ENCODE measurements at regions not wholly inside any gene's neighbourhood (a gene's known extent, or its start where the extent isn't known, plus 50 kb on each side); places are given as distances from the start of the nearest gene placed in this dataset.

GRCh38 chr20:52402514-52402913, 210.9 kb upstream of the ZFP64 start:
- Histone ChIP-seq H3K36me3 (ENCODE audit: control insufficient read depth in 1 of 2, insufficient read depth in 2 of 2, low read length in 2 of 2) (no peaks in the 10 kb centered on the region), H3K27ac (ENCODE audit: low read depth, low read length) (no peak overlapping the region), H3K4me3 (replicated peaks in 1 of 2; ENCODE audit: low read depth in 1 of 2, low read length in 2 of 2) (no peak overlapping the region), H3K9ac (ENCODE audit: low read length) (no peak overlapping the region), H3K4me2 (ENCODE audit: low read length) (no peak overlapping the region), H3K79me2 (ENCODE audit: insufficient read depth, low read length) (no peaks in the 10 kb centered on the region), H4K20me1 (ENCODE audit: insufficient read depth) (no peaks in the 10 kb centered on the region), H3K9me2 (ENCODE audit: insufficient read depth) (no peaks in the 10 kb centered on the region), H3K27me3 (ENCODE audit: insufficient read depth, low read length) (no peaks in the 10 kb centered on the region), H2AFZ (ENCODE audit: low read depth, low read length, poor library complexity, severe bottlenecking) (no peak overlapping the region), H3K9me3 (ENCODE audit: control insufficient read depth in 1 of 2, insufficient read depth in 1 of 2, low read depth in 1 of 2, low read length in 2 of 2) (no peaks in the 10 kb centered on the region), H3K4me1 (ENCODE audit: control insufficient read depth in 1 of 2, insufficient read depth in 2 of 2, low read length in 2 of 2) (no peaks in the 10 kb centered on the region)
- no peak for DNase-seq (ENCODE audit: low read depth, low spot score)
- ChIA-PET RAD21 (ENCODE audit: low non-redundant PET in 1 of 2, low total read pairs in 2 of 2, uncharacterized antibody in 2 of 2, unreplicated experiment in 2 of 2) (no interaction called here), CTCF (no interaction called here), POLR2A (no interaction called here)
- intact Hi-C loops (cut with micrococcal nuclease), result no loop called here
- TF ChIP-seq YY1 (IDR thresholded peaks at IDR 0.05; ENCODE audit: extremely low read depth, insufficient replicate concordance, low read depth, low read length), result no peak
- TF ChIP-seq ZNF274 (IDR thresholded peaks at IDR 0.05; ENCODE audit: low read depth, low read length), result no peak
- no peak for TF ChIP-seq FOSL1 (IDR thresholded peaks at IDR 0.05; ENCODE audit: low read depth)
- no peak for TF ChIP-seq EZH2 (IDR thresholded peaks at IDR 0.05)
- TF ChIP-seq ZFX (IDR thresholded peaks at IDR 0.05), result no peak
- no peak for TF ChIP-seq POLR2A (IDR thresholded peaks at IDR 0.05; ENCODE audit: borderline replicate concordance, extremely low read depth, insufficient read depth, insufficient read length)
- no peak for TF ChIP-seq TCF7L2 (IDR thresholded peaks at IDR 0.05; ENCODE audit: borderline replicate concordance, extremely low read depth, insufficient read depth, insufficient read length)
- no peak for TF ChIP-seq CBX3 (IDR thresholded peaks at IDR 0.05; ENCODE audit: low read depth)
- TF ChIP-seq ZBTB33 (IDR thresholded peaks at IDR 0.05; ENCODE audit: extremely low read depth, insufficient replicate concordance, low read length), result no peak
- no peak for ATAC-seq
- BruUV-seq (replicated peaks), result no TSS peak

GRCh38 chr20:52401431-52401830, 209.9 kb upstream of the ZFP64 start:
- intact Hi-C loops (cut with micrococcal nuclease), result no loop called here
- H3K27me3 ChIP-seq (ENCODE audit: insufficient read depth, low read length), result no peaks in the 10 kb centered on the region
- H3K79me2 ChIP-seq (ENCODE audit: insufficient read depth, low read length), result no peaks in the 10 kb centered on the region
- no peak for DNase-seq (ENCODE audit: low read depth, low spot score)
- no peaks in the 10 kb centered on the region for H3K4me1 ChIP-seq (ENCODE audit: control insufficient read depth in 1 of 2, insufficient read depth in 2 of 2, low read length in 2 of 2)
- ChIA-PET POLR2A (no interaction called here), CTCF (no interaction called here), RAD21 (ENCODE audit: low non-redundant PET in 1 of 2, low total read pairs in 2 of 2, uncharacterized antibody in 2 of 2, unreplicated experiment in 2 of 2) (no interaction called here)
- no peak overlapping the region for H3K27ac ChIP-seq (ENCODE audit: low read depth, low read length)
- no peaks in the 10 kb centered on the region for H3K9me3 ChIP-seq (ENCODE audit: control insufficient read depth in 1 of 2, insufficient read depth in 1 of 2, low read depth in 1 of 2, low read length in 2 of 2)
- no peaks in the 10 kb centered on the region for H3K36me3 ChIP-seq (ENCODE audit: control insufficient read depth in 1 of 2, insufficient read depth in 2 of 2, low read length in 2 of 2)
- ATAC-seq, result no peak
- no peak overlapping the region for H3K4me3 ChIP-seq (replicated peaks in 1 of 2; ENCODE audit: low read depth in 1 of 2, low read length in 2 of 2)
- TF ChIP-seq ZNF274 (IDR thresholded peaks at IDR 0.05; ENCODE audit: low read depth, low read length) (no peak), EZH2 (IDR thresholded peaks at IDR 0.05) (no peak), ZFX (IDR thresholded peaks at IDR 0.05) (no peak), CBX3 (IDR thresholded peaks at IDR 0.05; ENCODE audit: low read depth) (no peak), CTCF (IDR thresholded peaks at IDR 0.05 in 2 of 3, conservative IDR thresholded peaks at IDR 0.05 in 1 of 3; ENCODE audit: borderline replicate concordance in 1 of 3, insufficient read depth in 1 of 3, low read depth in 2 of 3, low read length in 2 of 3) (no peak), SP1 (IDR thresholded peaks at IDR 0.05; ENCODE audit: low read depth) (no peak), ELF1 (IDR thresholded peaks at IDR 0.05; ENCODE audit: borderline replicate concordance, low read depth) (no peak), EZH2phosphoT487 (IDR thresholded peaks at IDR 0.05; ENCODE audit: borderline replicate concordance) (no peak), JUND (IDR thresholded peaks at IDR 0.05) (no peak), MAX (IDR thresholded peaks at IDR 0.05) (no peak)
- no TSS peak for BruUV-seq (replicated peaks)
- H4K20me1 ChIP-seq (ENCODE audit: insufficient read depth), result no peaks in the 10 kb centered on the region
- no peaks in the 10 kb centered on the region for H3K9me2 ChIP-seq (ENCODE audit: insufficient read depth)
- no peak overlapping the region for H2AFZ ChIP-seq (ENCODE audit: low read depth, low read length, poor library complexity, severe bottlenecking)
- no peak overlapping the region for H3K4me2 ChIP-seq (ENCODE audit: low read length)
- no peak overlapping the region for H3K9ac ChIP-seq (ENCODE audit: low read length)

All from HCT116 (cell line).